Body of pancreas (tissue), 4 donors: ENCODE measurements at regions not wholly inside any gene's neighbourhood (a gene's known extent, or its start where the extent isn't known, plus 50 kb on each side); places are given as distances from the start of the nearest gene placed in this dataset.

Experiments used
- CTCF ChIP-seq, 7 experiments: fragments of 450-650 bp in 4 of 7; fragments of 200-600 bp in 3 of 7; sonication (generic) in 3 of 7; IDR thresholded peaks; one replicate each; pipeline ENCODE4 v1.5.1; 2016 to 2019; ENCODE audit warnings: antibody characterized with exemption in 7 of 7
- POLR2A ChIP-seq, 3 donors: fragments of 450-650 bp; IDR thresholded peaks; one replicate each; pipeline ENCODE4 v1.6.1; 2016; ENCODE audit warnings: antibody characterized with exemption in 3 of 3, mild to moderate bottlenecking in 2 of 3

- TF ChIP-seq CTCF (IDR thresholded peaks at IDR 0.05): peak; percentile 45 to 73 (median 60)
- TF ChIP-seq POLR2A (IDR thresholded peaks at IDR 0.05): no peak
Observed at GRCh38 chrX:17242470-17242869, 132.5 kb upstream of the NHS start.
